Suprapubic skin (tissue), 3 donors: ENCODE measurements at regions not wholly inside any gene's neighbourhood (a gene's known extent, or its start where the extent isn't known, plus 50 kb on each side); places are given as distances from the start of the nearest gene placed in this dataset.

Experiments
- CTCF ChIP-seq, 2 donors: fragments of 200-600 bp in 1 of 2; fragments of 450-650 bp in 1 of 2; sonication (generic) in 1 of 2; IDR thresholded peaks; one replicate each; pipeline ENCODE4 v1.5.1; 2016 to 2019; ENCODE audit warnings: antibody characterized with exemption in 2 of 2, mild to moderate bottlenecking in 1 of 2, moderate library complexity in 1 of 2
- POLR2A ChIP-seq, 2 donors: fragments of 450-650 bp; IDR thresholded peaks; one replicate each; pipeline ENCODE4 v1.6.1; 2017; ENCODE audit warnings: antibody characterized with exemption in 2 of 2, mild to moderate bottlenecking in 2 of 2, moderate library complexity in 2 of 2

- no peak for TF ChIP-seq CTCF (IDR thresholded peaks at IDR 0.05)
- no peak for TF ChIP-seq POLR2A (IDR thresholded peaks at IDR 0.05)
These were observed 367.9 kb upstream of the SGCD start for GRCh38 chr5:155959082-155959481.
